Epithelial cell of esophagus (primary cell): ENCODE measurements at regions not wholly inside any gene's neighbourhood (a gene's known extent, or its start where the extent isn't known, plus 50 kb on each side); places are given as distances from the start of the nearest gene placed in this dataset.

Experiments used
- DNase-seq: peaks from one replicate; pipeline ENCODE4 v3.0.0; 2010; ENCODE audit warnings: low read depth
- H3K4me3 ChIP-seq: 2 replicates; pipeline ENCODE4 v1.5.1; 2011; ENCODE audit warnings: mild to moderate bottlenecking, low read length, control low read depth
- CTCF ChIP-seq: IDR thresholded peaks from 2 replicates; pipeline ENCODE4 v1.5.1; 2011; ENCODE audit warnings: low read depth, mild to moderate bottlenecking, low read length, control low read depth, inconsistent platforms; ENCODE audit not compliant: insufficient read depth; ENCODE audit errors: missing control alignments

- H3K4me3 ChIP-seq = no peak overlapping the region
- no peak for TF ChIP-seq CTCF
- DNase-seq = no peak
Measured at GRCh38 chr14:62429683-62430082, 615.6 kb downstream of the KCNH5 start.

- DNase-seq = no peak
- no peak overlapping the region for H3K4me3 ChIP-seq
- TF ChIP-seq CTCF = no peak
Measured at GRCh38 chr14:62431496-62431895, 613.8 kb downstream of the KCNH5 start.

- TF ChIP-seq CTCF = no peak
Measured at GRCh38 chr14:62432955-62433354, 612.3 kb downstream of the KCNH5 start.

GRCh38 chr14:62436261-62436660 lies 609.0 kb downstream of the KCNH5 start:
- no peak for TF ChIP-seq CTCF
- no peak for DNase-seq
- no peak overlapping the region for H3K4me3 ChIP-seq

More at GRCh38 chr14:62432955-62433354, 612.3 kb downstream of the KCNH5 start:
- DNase-seq = no peak
- no peak overlapping the region for H3K4me3 ChIP-seq

GRCh38 chr14:62439210-62439609 lies 606.0 kb downstream of the KCNH5 start:
- DNase-seq = no peak
- TF ChIP-seq CTCF = no peak
- H3K4me3 ChIP-seq = no peak overlapping the region

- DNase-seq = peak; percentile 86
- no peak for TF ChIP-seq CTCF
- no peak overlapping the region for H3K4me3 ChIP-seq
Measured at GRCh38 chr14:62443796-62444195, 601.5 kb downstream of the KCNH5 start.

GRCh38 chr14:62445570-62445969 lies 599.7 kb downstream of the KCNH5 start:
- no peak for TF ChIP-seq CTCF
- DNase-seq = no peak
- no peak overlapping the region for H3K4me3 ChIP-seq
